ENCODE measurements at regions not wholly inside any gene's neighbourhood (a gene's known extent, or its start where the extent isn't known, plus 50 kb on each side); places are given as distances from the start of the nearest gene placed in this dataset.

- no peaks in the 10 kb centered on the region for H3K4me1 ChIP-seq (ENCODE audit: insufficient read depth, poor library complexity, severe bottlenecking)
- DNase-seq (ENCODE audit: low spot score) (no peak), ATAC-seq (ENCODE audit: low read depth) (0 out of 3 replicates have a peak, but pooled peaks have one; percentile 27)
- no peak overlapping the region for H3K4me3 ChIP-seq (ENCODE audit: severe bottlenecking)
- no peak overlapping the region for H3K27ac ChIP-seq (ENCODE audit: poor library complexity, severe bottlenecking)
- no peaks in the 10 kb centered on the region for H3K36me3 ChIP-seq (ENCODE audit: low read depth)
- H3K9me3 ChIP-seq (ENCODE audit: severe bottlenecking) = no peaks in the 10 kb centered on the region
- no peak for TF ChIP-seq CTCF (IDR thresholded peaks at IDR 0.05; ENCODE audit: poor library complexity, severe bottlenecking)
- no peaks in the 10 kb centered on the region for H3K27me3 ChIP-seq (ENCODE audit: insufficient read depth, poor library complexity, severe bottlenecking)
Measured at GRCh38 chr14:83208341-83208740, 1674.7 kb upstream of the SEL1L start.

DNA sequence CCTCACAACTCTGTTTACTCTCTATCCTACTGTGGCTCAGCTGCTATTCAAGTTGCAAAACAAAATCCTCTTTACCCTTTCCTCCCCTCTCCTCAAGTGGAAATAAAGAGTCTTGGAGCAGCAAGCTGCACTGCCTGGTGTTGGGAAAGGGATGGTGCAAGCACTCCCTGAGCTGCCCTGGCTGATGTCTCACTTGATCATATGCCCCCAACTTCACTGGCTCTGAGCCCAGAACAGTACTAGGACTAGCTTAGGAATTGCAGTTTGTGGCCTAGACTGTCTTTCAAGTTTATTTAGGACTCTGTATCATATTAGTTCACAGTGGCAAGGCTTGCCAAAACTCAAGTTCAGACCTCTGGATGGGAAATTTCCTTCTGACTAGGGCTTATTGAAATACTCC, 1683.8 kb upstream of the SEL1L start:
- Histone ChIP-seq H3K27me3 (ENCODE audit: insufficient read depth, poor library complexity, severe bottlenecking) (no peaks in the 10 kb centered on the region), H3K4me1 (ENCODE audit: insufficient read depth, poor library complexity, severe bottlenecking) (no peaks in the 10 kb centered on the region), H3K27ac (ENCODE audit: poor library complexity, severe bottlenecking) (no peak overlapping the region), H3K4me3 (ENCODE audit: severe bottlenecking) (no peak overlapping the region), H3K9me3 (ENCODE audit: severe bottlenecking) (no peaks in the 10 kb centered on the region), H3K36me3 (ENCODE audit: low read depth) (no peaks in the 10 kb centered on the region)
- DNase-seq (ENCODE audit: low spot score) (no peak), ATAC-seq (ENCODE audit: low read depth) (no peak; the same call in 2 of the 3 replicates)
- no peak for TF ChIP-seq CTCF (IDR thresholded peaks at IDR 0.05; ENCODE audit: poor library complexity, severe bottlenecking)

GRCh38 chr14:83247924-83248639, 1714.4 kb upstream of the SEL1L start:
- no peak for TF ChIP-seq CTCF (IDR thresholded peaks at IDR 0.05; ENCODE audit: poor library complexity, severe bottlenecking)
- Histone ChIP-seq H3K36me3 (ENCODE audit: low read depth) (no peaks in the 10 kb centered on the region), H3K9me3 (ENCODE audit: severe bottlenecking) (no peaks in the 10 kb centered on the region), H3K4me1 (ENCODE audit: insufficient read depth, poor library complexity, severe bottlenecking) (no peaks in the 10 kb centered on the region), H3K27me3 (ENCODE audit: insufficient read depth, poor library complexity, severe bottlenecking) (no peaks in the 10 kb centered on the region), H3K4me3 (ENCODE audit: severe bottlenecking) (no peak overlapping the region), H3K27ac (ENCODE audit: poor library complexity, severe bottlenecking) (no peak overlapping the region)
- DNase-seq (ENCODE audit: low spot score) (no peak), ATAC-seq (ENCODE audit: low read depth) (no peak)

GRCh38 chr14:83251402-83251801, 1717.7 kb upstream of the SEL1L start:
- DNase-seq (ENCODE audit: low spot score) (no peak), ATAC-seq (ENCODE audit: low read depth) (no peak)
- no peaks in the 10 kb centered on the region for H3K9me3 ChIP-seq (ENCODE audit: severe bottlenecking)
- no peak overlapping the region for H3K27ac ChIP-seq (ENCODE audit: poor library complexity, severe bottlenecking)
- no peak for TF ChIP-seq CTCF (IDR thresholded peaks at IDR 0.05; ENCODE audit: poor library complexity, severe bottlenecking)
- no peak overlapping the region for H3K4me3 ChIP-seq (ENCODE audit: severe bottlenecking)
- H3K36me3 ChIP-seq (ENCODE audit: low read depth) = no peaks in the 10 kb centered on the region
- H3K4me1 ChIP-seq (ENCODE audit: insufficient read depth, poor library complexity, severe bottlenecking) = no peaks in the 10 kb centered on the region
- no peaks in the 10 kb centered on the region for H3K27me3 ChIP-seq (ENCODE audit: insufficient read depth, poor library complexity, severe bottlenecking)

DNA sequence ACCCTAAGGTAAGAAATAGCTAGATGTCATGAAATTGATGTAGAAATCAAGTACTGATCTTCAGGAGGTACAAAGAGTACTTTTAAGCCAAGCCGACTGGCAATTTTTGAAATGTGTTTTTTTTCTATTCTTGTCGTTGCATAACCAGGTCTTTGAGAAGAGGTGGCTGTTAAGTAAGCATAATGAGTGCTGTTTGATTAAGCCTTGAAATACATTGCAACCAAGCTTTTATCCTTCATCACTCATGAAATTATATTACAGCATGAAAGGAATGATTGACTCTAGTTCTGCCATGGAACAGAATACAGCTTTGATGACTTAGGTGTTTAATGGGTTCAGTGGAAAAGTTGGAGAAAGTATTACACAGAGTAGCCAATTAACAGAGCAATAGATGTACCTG, 1720.2 kb upstream of the SEL1L start:
- ATAC-seq (ENCODE audit: low read depth) (no peak), DNase-seq (ENCODE audit: low spot score) (no peak)
- Histone ChIP-seq H3K9me3 (ENCODE audit: severe bottlenecking) (no peaks in the 10 kb centered on the region), H3K27ac (ENCODE audit: poor library complexity, severe bottlenecking) (no peak overlapping the region), H3K4me3 (ENCODE audit: severe bottlenecking) (no peak overlapping the region), H3K4me1 (ENCODE audit: insufficient read depth, poor library complexity, severe bottlenecking) (no peaks in the 10 kb centered on the region), H3K27me3 (ENCODE audit: insufficient read depth, poor library complexity, severe bottlenecking) (no peaks in the 10 kb centered on the region), H3K36me3 (ENCODE audit: low read depth) (no peaks in the 10 kb centered on the region)
- TF ChIP-seq CTCF (IDR thresholded peaks at IDR 0.05; ENCODE audit: poor library complexity, severe bottlenecking) = no peak

Measured in RWPE2 (cell line).